ENCODE measurements at regions not wholly inside any gene's neighbourhood (a gene's known extent, or its start where the extent isn't known, plus 50 kb on each side); places are given as distances from the start of the nearest gene placed in this dataset.

DNA sequence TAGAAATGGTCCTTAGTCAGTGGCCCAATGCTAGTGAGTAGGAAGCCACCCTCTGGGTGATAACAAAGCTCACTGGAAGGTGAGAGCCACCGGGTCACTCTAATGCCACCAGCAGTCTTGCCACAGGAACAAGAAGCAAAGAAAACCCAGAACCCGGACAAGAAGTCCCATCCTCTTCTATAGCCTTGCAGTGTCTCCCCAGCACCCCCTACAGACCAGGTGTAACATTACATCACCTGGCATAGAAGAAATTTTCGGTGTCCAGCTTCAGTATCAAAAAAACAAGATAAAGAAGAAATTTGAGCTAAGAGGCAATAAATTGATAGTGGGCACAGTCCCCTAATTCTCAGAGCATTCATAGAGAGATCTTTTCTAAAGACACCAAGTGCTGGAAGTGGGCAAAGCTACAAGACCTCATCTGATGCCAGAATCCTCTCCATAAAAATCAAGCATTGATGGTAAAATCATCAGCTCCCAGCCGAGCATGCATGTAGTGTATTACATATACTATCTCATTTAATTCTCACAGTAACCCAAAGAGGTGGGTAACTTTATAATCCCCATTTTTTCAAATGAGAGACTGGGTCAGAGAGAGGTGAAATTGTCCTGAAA, 491.0 kb downstream of the MATN1 start:
- TF ChIP-seq, protein P1, sequence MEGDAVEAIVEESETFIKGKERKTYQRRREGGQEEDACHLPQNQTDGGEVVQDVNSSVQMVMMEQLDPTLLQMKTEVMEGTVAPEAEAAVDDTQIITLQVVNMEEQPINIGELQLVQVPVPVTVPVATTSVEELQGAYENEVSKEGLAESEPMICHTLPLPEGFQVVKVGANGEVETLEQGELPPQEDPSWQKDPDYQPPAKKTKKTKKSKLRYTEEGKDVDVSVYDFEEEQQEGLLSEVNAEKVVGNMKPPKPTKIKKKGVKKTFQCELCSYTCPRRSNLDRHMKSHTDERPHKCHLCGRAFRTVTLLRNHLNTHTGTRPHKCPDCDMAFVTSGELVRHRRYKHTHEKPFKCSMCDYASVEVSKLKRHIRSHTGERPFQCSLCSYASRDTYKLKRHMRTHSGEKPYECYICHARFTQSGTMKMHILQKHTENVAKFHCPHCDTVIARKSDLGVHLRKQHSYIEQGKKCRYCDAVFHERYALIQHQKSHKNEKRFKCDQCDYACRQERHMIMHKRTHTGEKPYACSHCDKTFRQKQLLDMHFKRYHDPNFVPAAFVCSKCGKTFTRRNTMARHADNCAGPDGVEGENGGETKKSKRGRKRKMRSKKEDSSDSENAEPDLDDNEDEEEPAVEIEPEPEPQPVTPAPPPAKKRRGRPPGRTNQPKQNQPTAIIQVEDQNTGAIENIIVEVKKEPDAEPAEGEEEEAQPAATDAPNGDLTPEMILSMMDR (IDR thresholded peaks at IDR 0.05; ENCODE audit: control extremely low read depth, extremely low read depth, low read depth, missing control alignments): peak; percentile 45
- ChIA-PET CTCF (interaction anchor here (0.8 to 2.0 kb wide), 6 partner anchors 8 to 40 kb away, joined by 3 to 11 read pairs (median 4); no protein-coding TSS in a partner anchor), POLR2A (no interaction called here)
- DNase-seq (ENCODE audit: extremely low spot score): peak; percentile 50

DNA sequence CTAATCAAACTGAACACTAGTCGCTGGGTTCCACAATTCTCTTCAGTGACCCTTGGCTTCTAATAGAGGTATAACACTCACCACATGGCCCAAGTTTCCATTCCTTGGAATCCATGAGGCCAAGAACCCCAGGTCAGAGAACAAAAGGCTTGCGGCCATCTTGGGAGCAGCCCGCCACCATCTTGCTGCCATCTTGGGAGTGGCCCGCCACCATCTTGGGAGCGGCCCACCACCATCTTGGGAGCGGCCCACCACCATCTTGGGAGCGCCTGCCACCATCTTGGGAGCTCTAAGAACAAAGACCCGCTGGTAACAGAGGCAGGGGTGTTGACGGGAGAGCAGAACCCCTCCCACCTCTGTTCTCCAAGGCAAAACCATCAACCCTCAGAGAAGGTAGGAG, 493.4 kb downstream of the MATN1 start:
- POLR2A ChIA-PET: no interaction called here
- CTCF ChIA-PET: no interaction called here
- no peak for DNase-seq (ENCODE audit: extremely low spot score)
- TF ChIP-seq, protein P1 (IDR thresholded peaks at IDR 0.05; ENCODE audit: control extremely low read depth, extremely low read depth, low read depth, missing control alignments): no peak

DNA sequence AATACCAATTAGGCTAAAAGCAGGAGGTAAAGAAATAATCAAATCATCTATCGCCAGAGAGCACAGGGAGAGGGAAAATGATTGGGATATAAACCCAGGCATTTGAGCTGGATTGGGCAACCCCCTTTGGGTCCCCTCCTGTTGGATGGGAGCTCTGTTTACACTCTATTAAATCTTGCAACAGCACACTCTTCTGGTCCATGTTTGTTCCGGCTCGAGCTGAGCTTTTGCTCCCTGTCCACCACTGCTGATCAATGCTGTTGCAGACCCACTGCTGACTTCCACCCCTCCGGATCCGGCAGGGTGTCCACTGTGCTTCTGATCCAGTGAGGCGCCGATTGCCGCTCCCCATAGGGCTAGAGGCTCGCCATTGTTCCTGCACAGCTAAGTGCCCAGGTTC, 493.8 kb downstream of the MATN1 start:
- no peak for DNase-seq (ENCODE audit: extremely low spot score)
- CTCF ChIA-PET: no interaction called here
- TF ChIP-seq, protein P1 (IDR thresholded peaks at IDR 0.05; ENCODE audit: control extremely low read depth, extremely low read depth, low read depth, missing control alignments): no peak
- POLR2A ChIA-PET: no interaction called here

- CTCF ChIA-PET: no interaction called here
- TF ChIP-seq, protein P1 (IDR thresholded peaks at IDR 0.05; ENCODE audit: control extremely low read depth, extremely low read depth, low read depth, missing control alignments): no peak
- DNase-seq (ENCODE audit: extremely low spot score): no peak
- POLR2A ChIA-PET: no interaction called here
Measured at GRCh38 chr1:30226648-30227047, 496.7 kb downstream of the MATN1 start.

GRCh38 chr1:30225357-30225756, 498.0 kb downstream of the MATN1 start:
- DNase-seq (ENCODE audit: extremely low spot score): no peak
- POLR2A ChIA-PET: no interaction called here
- CTCF ChIA-PET: no interaction called here
- TF ChIP-seq, protein P1 (IDR thresholded peaks at IDR 0.05; ENCODE audit: control extremely low read depth, extremely low read depth, low read depth, missing control alignments): no peak

DNA sequence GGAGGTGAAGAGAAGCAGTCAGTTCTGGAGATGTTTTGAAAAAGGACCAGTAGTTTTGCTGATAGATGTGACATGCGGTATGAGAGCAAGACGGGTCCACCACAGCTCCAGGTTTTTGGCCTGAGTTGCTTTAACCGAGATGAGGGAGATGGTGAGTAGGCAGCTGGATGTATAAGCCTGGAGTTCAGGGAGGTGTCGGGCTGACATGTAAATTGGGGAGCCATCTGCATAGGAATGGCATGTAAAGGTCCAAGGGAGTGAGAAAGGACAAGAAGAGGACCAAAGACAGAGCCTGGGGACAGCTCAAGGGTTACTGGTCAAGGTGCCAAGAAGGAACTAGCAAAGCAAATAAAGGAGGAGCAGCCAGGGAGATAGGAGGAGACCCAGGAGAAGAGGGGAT, 503.7 kb downstream of the MATN1 start:
- CTCF ChIA-PET: no interaction called here
- TF ChIP-seq, protein P1 (IDR thresholded peaks at IDR 0.05; ENCODE audit: control extremely low read depth, extremely low read depth, low read depth, missing control alignments): no peak

More for the DNA sequence above, 503.7 kb downstream of the MATN1 start:
- DNase-seq (ENCODE audit: extremely low spot score): no peak
- POLR2A ChIA-PET: no interaction called here

Data from GM10248 (cell line).